GM12865 (cell line): ENCODE measurements at regions not wholly inside any gene's neighbourhood (a gene's known extent, or its start where the extent isn't known, plus 50 kb on each side); places are given as distances from the start of the nearest gene placed in this dataset.
A peak's percentile ranks its signal among the peaks of the same experiment; 100 is the strongest.

Source experiments
- DNase-seq: peaks from one replicate; pipeline ENCODE4 v3.0.0; 2010; ENCODE audit warnings: low read depth
- H3K4me3 ChIP-seq: 2 replicates; pipeline ENCODE4 v1.5.1; 2011; ENCODE audit warnings: mild to moderate bottlenecking, low read depth, low read length, control low read depth
- CTCF ChIP-seq: IDR thresholded peaks from 2 replicates; pipeline ENCODE4 v1.5.1; 2011; ENCODE audit warnings: low read length, control low read depth, low read depth, inconsistent platforms; ENCODE audit not compliant: insufficient read depth; ENCODE audit errors: missing control alignments

- no peak overlapping the region for H3K4me3 ChIP-seq
- TF ChIP-seq CTCF: no peak
Observed at GRCh38 chr7:101743995-101744360, 73.4 kb upstream of the CUX1 start.

GRCh38 chr7:101744588-101744987 is 72.8 kb upstream of the CUX1 start:
- no peak overlapping the region for H3K4me3 ChIP-seq
- peak; percentile 21 for DNase-seq

More at GRCh38 chr7:101743995-101744360, 73.4 kb upstream of the CUX1 start:
- no peak for DNase-seq

GRCh38 chr7:101746314-101746713 is 71.1 kb upstream of the CUX1 start:
- no peak overlapping the region for H3K4me3 ChIP-seq
- peak; percentile 43 for DNase-seq
- no peak for TF ChIP-seq CTCF

More at GRCh38 chr7:101744588-101744987, 72.8 kb upstream of the CUX1 start:
- TF ChIP-seq CTCF: no peak

- no peak overlapping the region for H3K4me3 ChIP-seq
- DNase-seq: peak; percentile 64
- TF ChIP-seq CTCF: no peak
Observed at GRCh38 chr7:101747053-101747878, 70.2 kb upstream of the CUX1 start.

- TF ChIP-seq CTCF: no peak
- no peak overlapping the region for H3K4me3 ChIP-seq
- no peak for DNase-seq
Observed at GRCh38 chr7:101747879-101748345, 69.5 kb upstream of the CUX1 start.

GRCh38 chr7:101749891-101750290 is 67.5 kb upstream of the CUX1 start:
- H3K4me3 ChIP-seq: no peak overlapping the region
- no peak for TF ChIP-seq CTCF
- no peak for DNase-seq
